ENCODE measurements at regions not wholly inside any gene's neighbourhood (a gene's known extent, or its start where the extent isn't known, plus 50 kb on each side); places are given as distances from the start of the nearest gene placed in this dataset.

GRCh38 chr3:153372326-153372725, 210.3 kb downstream of the RAP2B start:
- ATAC-seq, result no peak
- no peaks in the 10 kb centered on the region for H3K27me3 ChIP-seq (replicated peaks in 1 of 2; ENCODE audit: control insufficient read depth in 2 of 2, insufficient read depth in 2 of 2, low read length in 1 of 2)
- no peaks in the 10 kb centered on the region for H3K4me1 ChIP-seq (ENCODE audit: control insufficient read depth, insufficient read depth, low read length)
- no peaks in the 10 kb centered on the region for H3K79me2 ChIP-seq (ENCODE audit: control insufficient read depth, insufficient read depth, low read length)
- H3K9ac ChIP-seq (ENCODE audit: control insufficient read depth, insufficient read depth, low read length), result no peak overlapping the region
- ChIA-PET RAD21 (ENCODE audit: unreplicated experiment) (no interaction called here), POLR2A (no interaction called here), CTCF (no interaction called here), SMC1A (ENCODE audit: uncharacterized antibody, unreplicated experiment) (no interaction called here)
- intact Hi-C loops (cut with micrococcal nuclease; ENCODE audit: unreplicated experiment) (no loop called here), in situ Hi-C loops (cut with MboI) (no loop called here)
- H3K36me3 ChIP-seq (ENCODE audit: control insufficient read depth in 2 of 2, insufficient read depth in 2 of 2, low read length in 1 of 2), result no peaks in the 10 kb centered on the region
- no peaks in the 10 kb centered on the region for H4K20me1 ChIP-seq (ENCODE audit: control insufficient read depth, insufficient read depth)
- no peak for TF ChIP-seq SPI1 (IDR thresholded peaks at IDR 0.05; ENCODE audit: borderline replicate concordance, insufficient read depth, low read depth, low read length)
- no peak for TF ChIP-seq RCOR1 (conservative IDR thresholded peaks at IDR 0.05; ENCODE audit: low read depth, low read length)
- TF ChIP-seq ZBTB11 (CRISPR knock-in tag; IDR thresholded peaks at IDR 0.05), result no peak
- no peak for TF ChIP-seq EED (IDR thresholded peaks at IDR 0.05; ENCODE audit: low read depth)
- no peak for TF ChIP-seq JUNB (IDR thresholded peaks at IDR 0.05)
- TF ChIP-seq IKZF2 (IDR thresholded peaks at IDR 0.05), result no peak
- TF ChIP-seq SIN3A (IDR thresholded peaks at IDR 0.05; ENCODE audit: low read depth, low read length), result no peak
- no peak for TF ChIP-seq TBL1XR1 (IDR thresholded peaks at IDR 0.05; ENCODE audit: low read depth, low read length)
- no peak for TF ChIP-seq ESRRA (IDR thresholded peaks at IDR 0.05; ENCODE audit: low read length)
- no peak overlapping the region for H2AFZ ChIP-seq (ENCODE audit: control insufficient read depth, low read depth, low read length)
- no peak overlapping the region for H3K4me3 ChIP-seq
- DNase-seq (ENCODE audit: low read depth, low spot score), result no peak
- FAIRE-seq, result no peak
- WGBS (ENCODE audit: insufficient coverage, insufficient replicate concordance, low lambda C conversion rate, missing lambda C conversion rate), result 65% methylated on average over 5 of the region's 5 CpGs
- no peak overlapping the region for H3K27ac ChIP-seq (ENCODE audit: control insufficient read depth, insufficient read depth)
- no TSS peak for BruUV-seq (replicated peaks)
- no peaks in the 10 kb centered on the region; the same call in 2 of the 3 replicates for H3K9me3 ChIP-seq (replicated peaks; ENCODE audit: control insufficient read depth, insufficient read depth, low read length)
- no peak overlapping the region for H3K4me2 ChIP-seq (ENCODE audit: control insufficient read depth, insufficient read depth)

Data from GM12878 (cell line).